HG03175 (cell line): ENCODE measurements at regions not wholly inside any gene's neighbourhood (a gene's known extent, or its start where the extent isn't known, plus 50 kb on each side); places are given as distances from the start of the nearest gene placed in this dataset.

Experiments
- ATAC-seq: cut with Tn5 transposase; IDR thresholded peaks from one replicate; pipeline ENCODE4 v1.9.1; 2021; ENCODE audit warnings: mild to moderate bottlenecking, moderate library complexity; ENCODE audit not compliant: unreplicated experiment

DNA sequence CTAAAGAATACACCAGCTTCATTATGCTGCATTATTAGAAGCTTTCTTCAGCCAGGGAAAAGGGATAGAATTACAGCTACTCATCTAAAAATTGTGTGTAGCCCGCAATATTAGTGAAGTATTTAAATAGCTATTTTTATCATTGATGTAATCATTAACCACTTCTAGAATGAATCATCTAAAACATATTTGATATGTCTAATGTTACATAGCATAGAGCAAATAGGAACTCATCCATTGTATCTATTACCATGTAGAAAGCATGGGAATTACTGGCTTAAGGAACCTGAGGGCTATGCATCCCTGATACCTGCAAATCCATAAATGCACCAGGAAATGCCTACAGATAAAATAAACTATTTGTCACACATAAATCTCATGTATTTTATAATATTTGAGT, 54.5 kb upstream of the VGLL3 start:
- ATAC-seq, result no peak

DNA sequence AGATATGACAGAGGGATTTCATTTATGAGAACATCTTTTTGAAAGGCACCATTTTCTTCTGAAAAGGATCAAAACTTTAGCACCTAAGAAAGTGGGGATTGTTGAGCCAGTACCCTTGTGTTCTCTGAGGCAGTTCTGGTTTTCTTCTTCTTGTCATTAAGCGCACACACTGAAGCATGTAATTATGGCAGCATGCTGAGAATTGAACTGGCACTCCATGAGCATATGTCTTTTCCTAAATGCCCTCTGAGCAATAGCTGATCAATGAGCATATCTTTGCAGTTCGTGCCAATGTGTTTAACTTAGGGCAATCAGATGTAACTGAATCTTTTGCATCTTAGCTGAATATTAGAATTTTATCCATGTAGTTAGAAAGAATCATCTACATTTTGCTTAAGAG, 53.9 kb upstream of the VGLL3 start:
- no peak for ATAC-seq

DNA sequence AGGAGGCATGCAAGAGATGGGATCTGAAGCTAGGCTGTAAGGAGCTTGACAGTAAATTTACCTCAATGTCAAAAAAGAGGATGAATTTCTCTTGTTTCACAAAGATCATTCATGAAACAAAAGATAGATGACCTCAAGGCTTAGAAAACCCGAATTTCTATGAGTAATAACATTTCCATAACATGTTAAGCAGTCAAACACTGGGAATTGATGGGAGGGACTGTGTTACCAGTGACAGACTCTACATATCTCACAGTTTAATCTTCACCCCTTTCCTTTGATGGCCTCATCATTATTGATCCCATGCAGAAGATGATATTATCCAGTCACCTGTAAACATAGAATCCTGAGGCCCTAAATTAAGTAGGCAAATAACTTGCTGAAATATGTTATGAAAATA, 53.5 kb upstream of the VGLL3 start:
- no peak for ATAC-seq

DNA sequence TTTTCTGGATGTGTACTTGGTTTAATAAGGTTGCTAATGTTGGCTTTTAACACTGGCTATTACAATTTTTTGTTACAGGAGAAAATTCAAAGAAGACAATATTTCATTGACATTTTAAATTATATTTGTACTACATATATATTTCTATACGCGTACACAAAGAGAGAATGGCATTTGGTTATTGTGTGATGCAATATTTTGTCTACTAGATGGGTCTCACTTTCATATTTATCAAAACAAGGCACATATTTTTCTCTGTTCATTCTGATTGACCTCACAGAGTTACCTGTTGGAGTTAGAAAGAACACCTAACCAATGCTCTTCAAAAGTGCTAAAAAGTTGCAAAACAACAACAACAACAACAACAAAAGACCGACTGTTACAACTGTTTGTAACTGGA, 50.2 kb upstream of the VGLL3 start:
- no peak for ATAC-seq
